ENCODE measurements at regions not wholly inside any gene's neighbourhood (a gene's known extent, or its start where the extent isn't known, plus 50 kb on each side); places are given as distances from the start of the nearest gene placed in this dataset.

- no peak overlapping the region for H3K4me3 Mint-ChIP-seq
- TF ChIP-seq CTCF (IDR thresholded peaks at IDR 0.05), result no peak
- H3K27ac Mint-ChIP-seq, result no peak overlapping the region
- DNase-seq, result no peak
- no peaks in the 10 kb centered on the region for H3K9me3 Mint-ChIP-seq
- peaks cover 15% of the 10 kb centered on the region for H3K4me1 Mint-ChIP-seq (ENCODE audit: low read depth)
- H3K36me3 Mint-ChIP-seq (ENCODE audit: low read depth), result no peaks in the 10 kb centered on the region
- H3K27me3 Mint-ChIP-seq (ENCODE audit: insufficient read depth), result peaks cover 2% of the 10 kb centered on the region
Measured at GRCh38 chr4:79850626-79851025, 222.4 kb downstream of the ANTXR2 start.

- no peak overlapping the region for H3K27ac Mint-ChIP-seq
- no peaks in the 10 kb centered on the region for H3K36me3 Mint-ChIP-seq (ENCODE audit: low read depth)
- peaks cover 15% of the 10 kb centered on the region for H3K4me1 Mint-ChIP-seq (ENCODE audit: low read depth)
- DNase-seq, result no peak
- peaks cover 11% of the 10 kb centered on the region; the same call in 1 of the 2 replicates for H3K9me3 Mint-ChIP-seq
- H3K4me3 Mint-ChIP-seq, result no peak overlapping the region
- peaks cover 2% of the 10 kb centered on the region for H3K27me3 Mint-ChIP-seq (ENCODE audit: insufficient read depth)
- TF ChIP-seq CTCF (IDR thresholded peaks at IDR 0.05), result no peak
Measured at GRCh38 chr4:79848329-79848728, 224.7 kb downstream of the ANTXR2 start.

GRCh38 chr4:79847411-79847810, 225.6 kb downstream of the ANTXR2 start:
- DNase-seq, result no peak
- H3K4me3 Mint-ChIP-seq, result no peak overlapping the region

DNA sequence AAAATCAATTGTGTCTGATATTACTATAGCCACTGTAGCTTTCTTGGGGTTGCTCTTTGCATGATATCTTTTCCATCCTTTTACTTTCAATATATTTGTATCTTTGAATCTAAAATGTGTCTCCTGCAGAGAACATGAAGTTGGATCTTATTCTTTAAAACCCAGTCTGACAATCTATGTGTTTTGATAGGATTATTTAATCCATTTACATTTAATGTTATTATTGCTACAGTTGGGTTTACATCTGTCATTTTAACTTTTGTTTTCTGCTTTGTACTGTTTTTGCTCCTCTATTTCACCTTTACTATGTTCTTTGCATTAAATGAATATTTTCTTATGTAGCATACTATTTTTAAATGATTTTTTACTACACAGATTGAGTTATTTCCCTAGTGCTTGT, 230.9 kb downstream of the ANTXR2 start:
- TF ChIP-seq CTCF (IDR thresholded peaks at IDR 0.05), result no peak
- Mint-ChIP-seq H3K27ac (no peak overlapping the region), H3K36me3 (ENCODE audit: low read depth) (no peaks in the 10 kb centered on the region), H3K9me3 (peaks cover 16% of the 10 kb centered on the region; the same call in 1 of the 2 replicates), H3K4me3 (no peak overlapping the region), H3K4me1 (ENCODE audit: low read depth) (no peaks in the 10 kb centered on the region), H3K27me3 (ENCODE audit: insufficient read depth) (no peaks in the 10 kb centered on the region; the same call in 1 of the 2 replicates)
- DNase-seq, result no peak

More at GRCh38 chr4:79847411-79847810, 225.6 kb downstream of the ANTXR2 start:
- H3K27me3 Mint-ChIP-seq (ENCODE audit: insufficient read depth), result peaks cover 2% of the 10 kb centered on the region
- H3K4me1 Mint-ChIP-seq (ENCODE audit: low read depth), result peaks cover 10% of the 10 kb centered on the region
- no peak for TF ChIP-seq CTCF (IDR thresholded peaks at IDR 0.05)
- H3K9me3 Mint-ChIP-seq, result peaks cover 16% of the 10 kb centered on the region; the same call in 1 of the 2 replicates
- no peak overlapping the region for H3K27ac Mint-ChIP-seq
- no peaks in the 10 kb centered on the region for H3K36me3 Mint-ChIP-seq (ENCODE audit: low read depth)

DNA sequence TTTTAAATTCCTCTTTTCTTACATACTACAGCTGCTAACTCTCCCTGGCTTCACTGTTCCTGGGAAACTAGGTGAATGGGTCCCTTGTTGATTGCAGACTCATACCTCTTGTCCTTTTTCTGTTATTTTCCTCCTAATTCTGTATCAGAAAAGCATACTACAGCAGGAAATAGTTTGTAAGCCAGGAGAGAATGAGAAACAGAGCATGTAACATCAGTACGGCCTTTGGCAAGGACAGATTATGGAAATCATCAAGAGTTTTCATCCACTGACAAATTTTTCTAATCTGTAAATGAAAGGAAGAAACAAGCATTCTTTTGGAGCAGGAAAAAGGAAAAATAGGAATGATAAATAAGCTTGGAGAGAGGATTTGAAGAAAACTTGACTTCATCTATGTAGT, 239.2 kb downstream of the ANTXR2 start:
- no peak for TF ChIP-seq CTCF (IDR thresholded peaks at IDR 0.05)
- Mint-ChIP-seq H3K9me3 (no peaks in the 10 kb centered on the region), H3K27me3 (ENCODE audit: insufficient read depth) (no peaks in the 10 kb centered on the region; the same call in 1 of the 2 replicates), H3K4me3 (no peak overlapping the region), H3K36me3 (ENCODE audit: low read depth) (no peaks in the 10 kb centered on the region), H3K4me1 (ENCODE audit: low read depth) (no peaks in the 10 kb centered on the region), H3K27ac (no peak overlapping the region)
- no peak for DNase-seq
